ENCODE measurements at regions not wholly inside any gene's neighbourhood (a gene's known extent, or its start where the extent isn't known, plus 50 kb on each side); places are given as distances from the start of the nearest gene placed in this dataset.
"Not testable (repeated sequence)": the region's sequence is repeated elsewhere in the genome, so short reads cannot be mapped to it uniquely, and the experiment has no call there.

- DNase-seq = no peak
Observed at GRCh38 chr1:201731592-201731991, 97.4 kb upstream of the IPO9 start.

- no peak for DNase-seq
Observed at GRCh38 chr1:201732351-201732750, 96.6 kb upstream of the IPO9 start.

GRCh38 chr1:201734221-201734620, 94.7 kb upstream of the IPO9 start:
- DNase-seq = not testable (repeated sequence)

- no peak for DNase-seq
Observed at GRCh38 chr1:201734786-201735185, 94.2 kb upstream of the IPO9 start.

- DNase-seq = no peak
Observed at GRCh38 chr1:201736707-201737320, 92.1 kb upstream of the IPO9 start.

- no peak for DNase-seq
Observed at GRCh38 chr1:201737352-201738060, 91.5 kb upstream of the IPO9 start.

GRCh38 chr1:201739080-201739479, 89.9 kb upstream of the IPO9 start:
- DNase-seq = no peak

- DNase-seq = peak; percentile 59 to 60
Observed at GRCh38 chr1:201739492-201740085, 89.4 kb upstream of the IPO9 start.

GRCh38 chr1:201740086-201740541, 88.8 kb upstream of the IPO9 start:
- no peak for DNase-seq

DNA sequence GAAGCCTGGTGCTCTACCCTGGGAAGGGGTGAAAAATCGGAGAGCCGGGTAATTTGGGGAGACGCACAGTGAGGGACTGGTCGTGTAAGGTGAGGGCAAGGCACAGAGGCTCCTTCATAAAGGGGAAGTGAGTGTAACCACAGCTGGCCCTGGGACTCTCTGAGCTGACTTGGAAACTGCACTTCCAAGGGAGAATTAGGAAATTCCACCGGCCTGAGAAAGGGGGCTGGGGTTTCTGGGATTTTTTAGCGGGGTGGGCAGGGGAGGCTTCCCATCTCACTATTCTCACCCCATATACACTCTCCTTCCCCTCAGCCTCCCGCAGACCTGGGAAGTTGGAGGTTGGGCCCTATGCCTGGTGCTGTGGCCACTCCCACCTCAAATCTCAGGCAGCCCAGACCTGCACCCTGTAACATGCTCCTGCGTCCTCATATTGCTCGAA, 88.3 kb upstream of the IPO9 start:
- no peak for DNase-seq

DNA sequence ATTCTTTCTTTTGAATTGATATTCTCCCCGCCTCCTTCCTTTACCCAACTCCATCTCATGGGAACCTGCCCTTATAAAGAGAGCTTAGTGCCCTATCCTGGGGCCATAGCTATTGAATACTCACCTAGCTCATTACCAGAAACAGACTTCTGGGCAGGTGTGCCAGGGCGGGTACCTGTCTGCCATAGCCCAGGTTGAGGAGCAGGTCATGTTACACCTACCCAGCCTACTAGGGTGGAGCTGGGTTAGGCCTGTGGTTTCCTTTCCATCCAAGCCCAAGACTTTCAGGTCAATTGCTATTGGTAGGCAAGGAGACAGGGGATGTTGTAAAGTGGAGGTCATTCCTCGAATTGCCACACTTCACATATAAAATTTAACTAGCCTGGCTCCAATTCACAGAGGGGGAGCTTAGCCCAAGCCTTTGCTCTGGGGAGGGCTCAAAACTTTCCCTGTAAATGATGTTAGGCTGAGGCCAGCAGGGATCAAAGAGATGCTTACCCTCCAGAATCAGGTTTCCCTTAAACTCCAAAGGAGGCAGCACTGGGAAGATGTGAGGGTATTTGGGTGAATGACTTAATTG, 87.1 kb upstream of the IPO9 start:
- no peak for DNase-seq

DNA sequence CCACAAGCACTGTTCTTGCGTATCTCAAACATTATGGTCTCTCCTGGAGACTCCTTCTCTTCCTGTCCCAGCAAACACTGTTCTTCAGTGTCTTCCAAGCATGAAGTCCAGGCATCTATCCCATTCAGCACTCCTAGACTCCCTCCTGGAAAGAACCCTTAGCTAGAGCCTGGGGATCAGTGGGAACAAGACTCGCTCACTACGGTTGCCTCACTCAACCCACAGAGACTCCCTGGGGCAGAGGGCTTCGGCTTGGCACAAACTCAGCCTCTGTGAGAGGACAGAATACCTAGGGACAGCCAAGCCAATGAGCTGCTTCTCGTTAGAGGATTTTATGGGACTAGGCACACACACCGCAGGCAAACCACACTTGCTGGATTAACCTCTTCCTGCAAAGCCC, 86.5 kb upstream of the IPO9 start:
- no peak for DNase-seq

DNA sequence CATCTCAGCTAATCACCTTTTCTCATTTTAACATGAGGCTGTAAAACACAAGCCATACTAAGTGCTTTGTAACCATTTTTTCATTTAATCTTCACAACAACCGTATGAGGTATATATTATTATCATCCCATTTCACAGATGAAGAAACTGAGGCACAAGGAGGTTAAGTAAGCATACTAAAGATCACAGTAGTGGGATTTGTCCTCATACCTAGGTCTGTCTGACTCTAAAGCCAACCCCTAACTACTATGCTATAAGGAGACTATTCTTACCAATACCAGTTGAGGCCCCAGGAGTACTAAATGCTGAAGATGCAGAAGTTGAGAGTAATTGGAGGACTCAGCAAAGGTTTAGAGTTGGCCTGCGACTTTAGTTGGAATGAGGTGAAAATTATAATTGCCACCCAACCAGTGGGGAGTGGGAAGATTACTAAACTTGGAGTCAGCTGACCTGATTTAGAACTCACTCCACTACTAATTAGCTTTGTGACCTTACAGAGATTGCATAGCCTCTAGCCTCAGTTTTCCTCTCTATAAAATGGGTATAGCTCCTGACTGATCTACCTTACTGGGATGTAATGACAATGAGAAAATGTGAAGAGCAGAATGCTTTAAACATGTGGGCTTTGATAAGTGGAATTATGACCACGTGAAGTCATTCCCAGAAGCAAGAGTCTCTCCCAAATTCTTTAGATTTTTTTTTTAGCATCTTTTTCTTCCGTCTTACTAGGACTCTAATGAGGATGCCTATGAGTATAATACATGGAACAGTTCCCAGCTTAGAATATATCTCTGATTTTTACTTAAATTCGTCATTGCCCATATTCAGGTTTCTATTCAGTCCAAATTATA, 85.8 kb upstream of the IPO9 start:
- no peak for DNase-seq

DNA sequence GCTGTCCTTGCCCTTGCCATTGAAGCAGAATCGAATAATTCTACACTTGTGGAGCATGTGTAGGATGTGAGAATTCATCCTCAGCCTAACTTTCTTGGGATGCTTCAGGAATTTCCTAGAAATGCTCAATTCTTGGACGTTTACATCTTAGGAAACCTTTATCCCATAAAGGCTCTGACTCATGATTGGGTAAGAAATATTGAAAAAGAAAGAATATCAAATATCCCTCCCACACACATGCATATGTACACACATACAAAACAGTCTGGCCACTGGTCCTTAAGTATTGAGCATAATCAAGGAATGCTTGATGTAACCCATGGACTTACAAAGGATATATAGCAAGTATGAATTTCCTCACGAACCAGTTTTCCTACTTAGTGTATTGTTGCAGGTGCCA, 83.9 kb upstream of the IPO9 start:
- DNase-seq = no peak

DNA sequence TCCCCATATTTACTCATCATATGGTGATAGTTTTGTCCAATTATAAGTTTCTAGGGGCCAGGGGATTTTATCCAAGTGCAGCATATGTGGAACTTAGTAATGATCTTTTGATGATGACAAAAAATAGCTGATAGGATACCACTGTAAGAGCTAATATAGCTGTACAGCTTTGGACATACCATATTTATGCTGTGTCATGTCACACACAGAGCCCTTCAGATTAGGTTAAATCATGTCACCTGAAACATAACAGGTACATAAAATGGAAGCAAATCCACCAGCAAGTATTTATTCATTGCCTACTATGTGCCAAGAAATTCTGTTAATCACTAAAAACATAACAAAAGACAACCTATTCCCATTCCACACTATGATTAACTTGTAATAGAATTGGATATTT, 82.8 kb upstream of the IPO9 start:
- no peak for DNase-seq

DNA sequence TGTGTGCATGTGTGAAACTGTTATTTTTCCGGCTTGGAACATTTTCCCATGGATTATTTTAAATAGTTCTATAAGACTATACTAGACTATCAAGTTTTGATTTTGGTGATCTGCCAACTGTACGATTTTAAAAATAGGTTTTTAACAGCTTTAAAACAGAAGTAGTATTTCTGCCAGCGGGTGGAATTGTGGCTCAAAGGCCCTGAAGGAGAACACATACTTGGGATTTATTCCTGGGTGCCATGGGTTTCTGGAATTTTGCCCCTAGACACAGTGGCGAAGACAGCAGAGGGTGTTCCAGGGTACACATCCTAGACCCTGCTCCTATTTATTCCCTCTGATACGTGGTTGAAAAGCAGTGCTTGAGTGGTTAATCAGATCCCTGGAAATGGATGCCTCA, 81.7 kb upstream of the IPO9 start:
- DNase-seq = no peak

DNA sequence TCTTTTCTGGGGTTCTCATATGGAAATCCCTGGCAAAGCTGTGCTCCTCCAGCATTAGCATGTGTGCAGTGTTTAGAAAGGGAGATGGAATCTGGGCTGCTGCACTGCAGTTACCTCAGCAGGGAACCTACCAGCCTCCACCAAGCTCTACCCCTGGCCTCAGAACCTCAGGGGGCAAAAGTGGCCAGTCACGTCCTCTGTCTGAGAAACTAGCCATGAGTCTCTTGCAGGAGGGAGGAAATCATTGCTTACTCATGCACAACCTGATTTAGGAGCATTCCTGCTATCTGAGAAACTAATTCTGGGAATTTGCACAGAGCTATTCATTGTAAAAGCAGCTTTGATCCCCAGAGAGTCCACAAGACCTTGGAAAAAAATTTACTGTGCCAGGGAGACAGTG, 80.6 kb upstream of the IPO9 start:
- DNase-seq = no peak

DNA sequence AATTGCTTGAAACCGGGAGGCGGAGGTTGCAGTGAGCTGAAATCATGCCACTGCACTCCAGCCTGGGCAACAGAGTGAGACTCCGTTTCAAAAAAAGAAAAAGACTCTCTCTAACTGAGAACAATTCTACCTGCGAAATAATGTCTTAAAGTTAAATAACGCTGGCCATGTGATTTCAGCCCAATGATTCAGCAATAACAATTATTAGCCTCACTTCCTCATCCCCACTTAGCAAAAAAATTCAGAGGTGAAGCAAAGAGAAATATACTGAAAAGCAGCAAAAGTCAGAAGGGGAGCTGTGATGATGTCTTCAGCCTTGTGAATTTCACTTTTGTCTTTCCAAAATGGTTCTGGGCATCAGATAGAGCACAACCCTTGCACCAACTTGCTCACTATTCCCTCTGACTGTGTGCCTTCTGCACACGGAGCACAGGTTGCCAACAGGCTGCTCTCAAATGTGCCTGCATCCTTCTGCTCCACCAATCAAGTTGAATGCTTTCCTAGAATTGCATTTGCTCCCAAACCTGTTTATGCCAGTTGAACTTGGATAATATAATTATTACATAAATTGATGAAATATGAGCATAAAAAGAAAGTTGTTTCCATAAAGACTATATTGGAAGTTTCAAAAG, 79.8 kb upstream of the IPO9 start:
- DNase-seq = no peak

DNA sequence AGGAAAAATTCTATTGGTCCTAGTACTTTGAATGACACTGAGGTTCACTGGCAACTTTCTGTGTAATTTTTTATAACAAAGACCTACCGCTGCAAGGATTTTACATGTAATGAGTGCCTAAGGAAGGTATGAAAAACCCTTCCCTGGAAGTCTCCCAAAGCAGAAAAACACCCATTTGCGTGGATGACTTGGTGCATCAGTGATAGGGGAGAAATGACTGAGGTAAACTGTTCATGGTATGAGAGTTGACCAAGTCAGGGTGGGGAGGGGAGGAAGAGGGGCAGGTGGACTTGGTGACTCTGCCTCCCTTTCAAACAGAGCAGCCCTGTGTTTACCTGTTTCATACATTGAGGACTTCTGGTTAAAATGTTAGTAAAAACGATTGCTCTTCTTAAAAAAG, 78.8 kb upstream of the IPO9 start:
- no peak for DNase-seq

DNA sequence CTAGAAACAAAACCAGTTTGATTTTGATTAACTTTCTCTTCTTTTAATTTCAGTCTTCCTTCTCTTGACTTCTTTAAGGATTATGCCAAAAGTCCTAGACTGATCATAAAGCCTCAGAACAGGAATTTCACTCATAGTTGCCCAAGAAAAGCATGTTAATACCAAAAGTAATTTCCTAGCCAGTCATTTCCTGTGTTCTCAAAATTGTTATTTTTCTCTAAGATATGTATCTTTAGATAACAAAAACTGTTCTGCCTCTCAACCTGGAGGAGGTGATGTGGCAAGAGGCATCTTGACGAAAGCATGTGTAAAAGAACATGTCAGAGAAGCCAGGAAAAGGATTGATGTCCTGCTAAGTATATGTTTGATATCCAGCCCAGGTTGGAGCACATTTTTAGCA, 78.0 kb upstream of the IPO9 start:
- DNase-seq = no peak

DNA sequence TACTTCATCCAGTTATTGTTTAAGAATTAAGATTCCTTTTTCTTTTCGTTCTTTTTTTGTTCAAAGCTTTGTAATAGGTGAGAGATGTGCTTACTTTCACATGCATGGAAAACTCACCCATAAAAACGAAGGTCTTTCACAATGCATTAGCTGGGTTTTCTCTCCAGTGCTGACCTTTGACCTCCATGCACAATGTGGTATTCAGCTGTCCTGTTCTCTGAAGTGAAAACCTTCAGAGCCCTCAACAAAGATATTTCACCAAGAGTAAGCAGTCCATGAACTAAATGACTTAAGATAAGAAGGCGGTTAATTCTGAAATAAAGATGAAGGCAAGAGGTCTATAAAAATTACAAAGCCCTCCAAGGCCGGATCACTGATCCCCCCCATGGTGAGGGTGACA, 77.1 kb upstream of the IPO9 start:
- no peak for DNase-seq

- no peak for DNase-seq
Observed at GRCh38 chr1:201752333-201752732, 76.6 kb upstream of the IPO9 start.

DNA sequence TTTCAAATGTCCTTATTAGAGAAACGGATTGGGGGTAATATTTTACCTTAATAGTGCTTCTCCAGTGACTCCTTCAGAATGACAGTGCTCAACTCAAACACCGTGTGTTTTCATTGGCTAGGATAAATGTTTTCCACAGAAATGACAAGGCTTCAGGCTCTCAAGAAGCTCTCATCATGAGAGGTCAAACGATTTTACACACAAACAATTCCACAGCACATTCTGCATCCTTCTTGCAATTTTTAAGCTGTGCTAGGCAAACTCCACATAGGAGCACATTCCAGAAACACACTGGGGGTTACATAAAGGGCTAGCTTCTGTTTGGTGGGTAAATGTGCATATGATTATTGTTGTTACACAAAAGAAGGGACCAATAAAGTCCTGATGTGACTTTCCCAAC, 75.5 kb upstream of the IPO9 start:
- no peak for DNase-seq

All from stimulated activated CD4-positive, alpha-beta T cell treated with anti-CD3 and anti-CD28 coated beads, Interleukin-2, amount 100 ng/mL, for 24 hours (primary cell).